PC-3 (cell line): ENCODE measurements at regions not wholly inside any gene's neighbourhood (a gene's known extent, or its start where the extent isn't known, plus 50 kb on each side); places are given as distances from the start of the nearest gene placed in this dataset.

ENCODE experiments used
- ATAC-seq: fragments of 200-7000 bp; cut with Tn5 transposase; 2 replicates; pipeline ENCODE4 v1.9.1; 2020; ENCODE audit warnings: mild to moderate bottlenecking, moderate library complexity
- BruUV-seq: library from RNA; stranded (reverse); fragments of 400-500 nt; replicated peaks from 2 replicates; lab custom pipeline; 2021; lab: Mats Ljungman, UMichigan
- CTCF ChIA-PET: fragments of 300-600 bp; sonication (Branson Sonifier 250); formaldehyde crosslinking; loops from one replicate; lab custom pipeline; 2022; ENCODE audit warnings: antibody characterized with exemption; lab: Charles Lee
- POLR2A ChIA-PET: fragments of 300-600 bp; sonication (Branson Sonifier 250); formaldehyde crosslinking; loops from one replicate; lab custom pipeline; 2022; ENCODE audit warnings: antibody characterized with exemption; ENCODE audit not compliant: unreplicated experiment; lab: Charles Lee
- DNase-seq: peaks from one replicate; pipeline ENCODE4 v3.0.0-alpha.2; 2015
- H2AFZ ChIP-seq: fragments of 300-600 bp; sonication (generic); 2 replicates; pipeline ENCODE4 v1.6.0; 2016; ENCODE audit warnings: antibody characterized with exemption, low read length
- H3F3A ChIP-seq: fragments of 300-600 bp; sonication (generic); one replicate; pipeline ENCODE4 v1.6.0; 2017; ENCODE audit warnings: antibody characterized with exemption, low read length, control low read depth, mild to moderate bottlenecking; ENCODE audit not compliant: unreplicated experiment
- H3K27ac ChIP-seq: fragments of 300-600 bp; sonication (generic); 2 replicates; pipeline ENCODE4 v1.5.1; 2016; ENCODE audit warnings: mild to moderate bottlenecking, low read length
- H3K27me3 ChIP-seq: fragments of 300-600 bp; sonication (generic); 2 replicates; pipeline ENCODE4 v1.6.1; 2016; ENCODE audit warnings: low read length, mixed read lengths
- H3K36me3 ChIP-seq: fragments of 300-600 bp; sonication (generic); 2 replicates; pipeline ENCODE4 v1.6.1; 2016; ENCODE audit warnings: low read depth, mixed run types, low read length, mixed read lengths
- H3K4me1 ChIP-seq: fragments of 300-600 bp; sonication (generic); 2 replicates; pipeline ENCODE4 v1.5.1; 2016; ENCODE audit warnings: low read length; ENCODE audit not compliant: insufficient read depth
- H3K4me2 ChIP-seq: fragments of 300-600 bp; sonication (generic); 2 replicates; pipeline ENCODE4 v1.6.0; 2016; ENCODE audit warnings: low read length
- H3K4me3 ChIP-seq: fragments of 300-600 bp; sonication (generic); 2 replicates; pipeline ENCODE4 v1.5.1; 2016; ENCODE audit warnings: mild to moderate bottlenecking, low read length, mixed read lengths
- H3K79me2 ChIP-seq: fragments of 300-600 bp; sonication (generic); 2 replicates; pipeline ENCODE4 v1.6.1; 2017; ENCODE audit warnings: low read length, mixed read lengths
- H3K9ac ChIP-seq: fragments of 300-600 bp; sonication (generic); 2 replicates; pipeline ENCODE4 v1.6.0; 2016; ENCODE audit warnings: mild to moderate bottlenecking, low read length
- H3K9me2 ChIP-seq: fragments of 300-600 bp; sonication (generic); replicated peaks from 2 replicates; pipeline ENCODE4 v1.6.1; 2016; ENCODE audit warnings: mixed run types, low read length, mixed read lengths
- H3K9me3 ChIP-seq: fragments of 300-600 bp; sonication (generic); 2 replicates; pipeline ENCODE4 v1.6.1; 2016; ENCODE audit warnings: low read length, mixed read lengths
- H4K20me1 ChIP-seq: fragments of 300-600 bp; sonication (generic); 2 replicates; pipeline ENCODE4 v1.6.1; 2016; ENCODE audit warnings: low read length, mixed read lengths
- EZH2 ChIP-seq: fragments of 300-600 bp; sonication (generic); IDR thresholded peaks from one replicate; pipeline ENCODE4 v1.6.1; 2017; ENCODE audit warnings: antibody characterized with exemption, mild to moderate bottlenecking, low read length; ENCODE audit not compliant: unreplicated experiment
- EZH2phosphoT487 ChIP-seq: fragments of 300-600 bp; sonication (generic); IDR thresholded peaks from 2 replicates; pipeline ENCODE4 v1.6.1; 2018; ENCODE audit warnings: mild to moderate bottlenecking, antibody characterized with exemption, low read length, borderline replicate concordance
- intact Hi-C: fragments of 100-400 bp; cut with micrococcal nuclease; formaldehyde crosslinking; loops from 2 replicates; pipeline ENCODE4 v1.9.0; 2023
- TF ChIP-seq, protein P1 (sequence below): fragments of 300-600 bp; sonication (generic); conservative IDR thresholded peaks from 2 replicates; pipeline ENCODE4 v1.5.1; 2017; ENCODE audit warnings: antibody characterized with exemption, low read depth, mild to moderate bottlenecking, low read length

DNA sequence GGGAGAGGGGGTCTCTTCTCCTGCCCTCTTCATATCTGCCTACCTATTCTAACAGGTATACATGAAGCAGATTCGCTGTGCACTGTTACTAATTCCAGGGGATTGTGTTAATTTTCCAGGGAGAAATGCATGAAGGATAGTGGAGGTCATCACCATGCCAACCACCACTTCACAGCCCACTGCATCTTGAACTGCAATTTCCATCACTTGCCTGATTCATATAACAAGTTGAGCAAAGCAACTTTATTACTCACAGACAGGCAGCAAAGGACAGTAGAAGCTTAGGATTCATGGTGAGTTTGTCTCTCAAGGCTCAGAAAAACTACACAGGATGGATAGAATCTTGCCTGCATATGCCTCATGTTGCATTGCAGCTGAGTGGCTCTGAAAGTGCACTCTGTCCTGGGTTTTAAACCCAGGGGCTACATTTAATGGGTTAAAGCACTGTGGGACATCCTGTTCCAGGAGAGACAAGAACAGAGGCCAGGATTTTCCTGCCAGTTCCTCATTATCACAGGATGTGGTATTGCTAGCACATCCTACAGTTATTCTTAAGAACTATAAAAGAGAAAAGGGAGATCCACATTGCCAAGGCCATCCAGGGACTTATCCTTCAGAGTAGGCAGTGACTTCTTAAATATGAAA lies 136.9 kb upstream of the PRSS1 start:
- Histone ChIP-seq H3K27ac (no peak overlapping the region), H3K9me3 (no peaks in the 10 kb centered on the region), H3K4me2 (no peak overlapping the region), H3K36me3 (no peaks in the 10 kb centered on the region), H3K4me3 (no peak overlapping the region), H4K20me1 (no peaks in the 10 kb centered on the region), H3K79me2 (no peaks in the 10 kb centered on the region), H3F3A (no peaks in the 10 kb centered on the region), H3K27me3 (no peaks in the 10 kb centered on the region), H2AFZ (no peak overlapping the region), H3K4me1 (peaks cover 18% of the 10 kb centered on the region), H3K9ac (no peak overlapping the region), H3K9me2 (no peaks in the 10 kb centered on the region)
- intact Hi-C loops, result no loop called here
- ATAC-seq (peak; percentile 62), DNase-seq (peak; percentile 49)
- TF ChIP-seq, protein P1, sequence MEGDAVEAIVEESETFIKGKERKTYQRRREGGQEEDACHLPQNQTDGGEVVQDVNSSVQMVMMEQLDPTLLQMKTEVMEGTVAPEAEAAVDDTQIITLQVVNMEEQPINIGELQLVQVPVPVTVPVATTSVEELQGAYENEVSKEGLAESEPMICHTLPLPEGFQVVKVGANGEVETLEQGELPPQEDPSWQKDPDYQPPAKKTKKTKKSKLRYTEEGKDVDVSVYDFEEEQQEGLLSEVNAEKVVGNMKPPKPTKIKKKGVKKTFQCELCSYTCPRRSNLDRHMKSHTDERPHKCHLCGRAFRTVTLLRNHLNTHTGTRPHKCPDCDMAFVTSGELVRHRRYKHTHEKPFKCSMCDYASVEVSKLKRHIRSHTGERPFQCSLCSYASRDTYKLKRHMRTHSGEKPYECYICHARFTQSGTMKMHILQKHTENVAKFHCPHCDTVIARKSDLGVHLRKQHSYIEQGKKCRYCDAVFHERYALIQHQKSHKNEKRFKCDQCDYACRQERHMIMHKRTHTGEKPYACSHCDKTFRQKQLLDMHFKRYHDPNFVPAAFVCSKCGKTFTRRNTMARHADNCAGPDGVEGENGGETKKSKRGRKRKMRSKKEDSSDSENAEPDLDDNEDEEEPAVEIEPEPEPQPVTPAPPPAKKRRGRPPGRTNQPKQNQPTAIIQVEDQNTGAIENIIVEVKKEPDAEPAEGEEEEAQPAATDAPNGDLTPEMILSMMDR, result no peak
- TF ChIP-seq EZH2phosphoT487, result no peak
- TF ChIP-seq EZH2, result no peak
- no TSS peak for BruUV-seq
- CTCF ChIA-PET, result no interaction called here
- POLR2A ChIA-PET, result no interaction called here

DNA sequence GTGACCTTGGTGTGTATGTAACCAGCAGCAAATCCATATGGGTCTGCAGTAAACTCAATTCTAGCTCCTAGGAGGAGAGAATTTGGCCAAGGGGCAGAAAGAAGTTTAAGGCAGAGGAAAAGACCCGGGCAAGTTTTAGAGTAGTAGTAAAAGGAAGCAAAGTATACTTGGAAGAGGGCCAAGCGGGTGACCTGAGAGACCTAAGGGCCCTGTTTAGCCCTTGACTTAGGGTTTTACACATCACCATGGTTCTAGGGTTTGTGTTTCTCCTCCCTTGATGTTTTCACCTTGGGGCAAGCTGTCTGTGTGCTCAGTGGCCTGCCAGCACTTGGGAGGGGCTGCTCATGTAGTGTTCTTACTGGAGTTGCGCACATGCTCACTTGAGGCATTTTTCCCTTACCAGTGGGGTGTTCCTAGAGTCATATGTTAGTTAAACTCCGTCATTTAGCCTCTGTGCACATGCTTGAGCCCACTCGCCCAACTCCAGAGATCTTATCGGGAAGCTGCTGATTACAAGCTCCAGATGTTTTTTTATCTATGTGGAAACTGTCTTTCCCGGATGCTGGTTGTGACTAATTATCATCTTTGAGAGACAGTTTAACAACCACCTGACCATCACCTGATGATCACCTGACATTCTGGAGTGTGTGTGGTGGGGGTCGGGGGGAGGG lies 137.6 kb upstream of the PRSS1 start:
- Histone ChIP-seq H3K36me3 (no peaks in the 10 kb centered on the region), H3F3A (no peaks in the 10 kb centered on the region), H3K79me2 (no peaks in the 10 kb centered on the region), H3K9me2 (no peaks in the 10 kb centered on the region), H4K20me1 (no peaks in the 10 kb centered on the region), H3K27me3 (no peaks in the 10 kb centered on the region), H3K4me3 (no peak overlapping the region), H3K4me2 (no peak overlapping the region), H2AFZ (no peak overlapping the region), H3K9me3 (no peaks in the 10 kb centered on the region), H3K9ac (no peak overlapping the region), H3K4me1 (peaks cover 17% of the 10 kb centered on the region), H3K27ac (no peak overlapping the region)
- intact Hi-C loops, result no loop called here
- ChIA-PET CTCF (no interaction called here), POLR2A (no interaction called here)
- no TSS peak for BruUV-seq
- TF ChIP-seq EZH2phosphoT487 (no peak), EZH2 (no peak)
- TF ChIP-seq, protein P1, result no peak
- no peak for DNase-seq
- ATAC-seq, result no peak
